ENCODE measurements at regions not wholly inside any gene's neighbourhood (a gene's known extent, or its start where the extent isn't known, plus 50 kb on each side); places are given as distances from the start of the nearest gene placed in this dataset.

DNA sequence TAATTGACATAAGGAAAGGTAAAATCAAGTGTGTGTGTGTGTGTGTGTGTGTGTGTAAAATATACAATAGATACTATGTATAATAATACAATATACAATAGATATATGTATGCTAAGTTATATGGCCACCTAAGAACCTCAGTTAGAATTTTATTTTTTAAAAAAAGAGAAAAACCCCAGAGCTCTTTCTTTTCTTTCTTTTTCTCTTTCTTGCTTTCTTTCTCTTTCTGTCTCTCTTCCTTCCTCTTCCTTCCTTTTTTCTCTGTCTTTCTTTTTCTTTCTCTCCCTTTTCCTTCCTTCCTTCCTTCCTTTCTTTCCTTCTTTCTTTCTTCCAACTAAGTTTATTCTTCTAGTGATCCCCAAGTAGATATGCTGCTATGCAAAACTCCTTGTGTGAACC is 64.6 kb upstream of the FN1 start:
- H3K27me3 Mint-ChIP-seq (ENCODE audit: low read depth in 2 of 2): peaks cover 5 to 24% of the 10 kb centered on the region in 2 donors
- intact Hi-C loops (cut with micrococcal nuclease): no loop called here

DNA sequence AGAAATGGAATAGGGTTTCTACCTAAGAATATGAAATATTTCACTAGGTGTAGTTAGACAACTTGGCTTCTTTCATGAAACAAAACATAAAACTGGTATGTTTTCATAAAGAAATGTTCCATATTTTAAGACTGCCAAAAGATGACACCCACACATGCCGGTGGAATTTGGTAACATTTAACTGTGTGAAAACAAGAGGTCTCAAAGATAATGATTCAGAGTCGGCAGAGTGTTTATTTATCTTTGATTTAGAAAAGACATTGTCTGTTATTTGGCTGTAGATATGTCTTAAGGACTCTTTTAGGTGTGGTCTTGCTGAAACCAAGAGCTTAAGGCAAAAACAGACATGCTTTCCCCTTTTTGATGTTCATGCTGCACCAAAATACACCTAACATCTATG is 63.5 kb upstream of the FN1 start:
- H3K27ac Mint-ChIP-seq: no peak overlapping the region
- H3K36me3 Mint-ChIP-seq: no peaks in the 10 kb centered on the region
- Histone ChIP-seq H3K9me3 (ENCODE audit: control insufficient read depth, insufficient read depth, low read length) (no peaks in the 10 kb centered on the region), H3K27me3 (ENCODE audit: control insufficient read depth, insufficient read depth, low read length) (peaks cover 3% of the 10 kb centered on the region), H3K4me3 (ENCODE audit: low read length) (no peak overlapping the region), H3K27ac (ENCODE audit: low read length) (no peak overlapping the region), H3K36me3 (ENCODE audit: control insufficient read depth, insufficient read depth, low read length) (no peaks in the 10 kb centered on the region), H3K4me1 (ENCODE audit: control insufficient read depth, insufficient read depth, low read length) (no peaks in the 10 kb centered on the region)
- H3K9me3 Mint-ChIP-seq: no peaks in the 10 kb centered on the region
- no peaks in the 10 kb centered on the region for H3K4me1 Mint-ChIP-seq
- H3K27me3 Mint-ChIP-seq (ENCODE audit: low read depth in 2 of 2): peaks cover 3 to 24% of the 10 kb centered on the region in 2 donors
- WGBS (ENCODE audit: insufficient coverage): 78% methylated on average over 2 of the region's 2 CpGs
- TF ChIP-seq, protein P1, sequence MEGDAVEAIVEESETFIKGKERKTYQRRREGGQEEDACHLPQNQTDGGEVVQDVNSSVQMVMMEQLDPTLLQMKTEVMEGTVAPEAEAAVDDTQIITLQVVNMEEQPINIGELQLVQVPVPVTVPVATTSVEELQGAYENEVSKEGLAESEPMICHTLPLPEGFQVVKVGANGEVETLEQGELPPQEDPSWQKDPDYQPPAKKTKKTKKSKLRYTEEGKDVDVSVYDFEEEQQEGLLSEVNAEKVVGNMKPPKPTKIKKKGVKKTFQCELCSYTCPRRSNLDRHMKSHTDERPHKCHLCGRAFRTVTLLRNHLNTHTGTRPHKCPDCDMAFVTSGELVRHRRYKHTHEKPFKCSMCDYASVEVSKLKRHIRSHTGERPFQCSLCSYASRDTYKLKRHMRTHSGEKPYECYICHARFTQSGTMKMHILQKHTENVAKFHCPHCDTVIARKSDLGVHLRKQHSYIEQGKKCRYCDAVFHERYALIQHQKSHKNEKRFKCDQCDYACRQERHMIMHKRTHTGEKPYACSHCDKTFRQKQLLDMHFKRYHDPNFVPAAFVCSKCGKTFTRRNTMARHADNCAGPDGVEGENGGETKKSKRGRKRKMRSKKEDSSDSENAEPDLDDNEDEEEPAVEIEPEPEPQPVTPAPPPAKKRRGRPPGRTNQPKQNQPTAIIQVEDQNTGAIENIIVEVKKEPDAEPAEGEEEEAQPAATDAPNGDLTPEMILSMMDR (IDR thresholded peaks at IDR 0.05): no peak
- intact Hi-C loops (cut with micrococcal nuclease): no loop called here
- DNase-seq (no peak), ATAC-seq (no peak)
- H3K4me3 Mint-ChIP-seq: no peak overlapping the region

More for the DNA sequence above, 64.6 kb upstream of the FN1 start:
- DNase-seq: no peak
- ATAC-seq: no peak
- H3K4me3 Mint-ChIP-seq: no peak overlapping the region
- no peaks in the 10 kb centered on the region for H3K4me1 ChIP-seq (ENCODE audit: control insufficient read depth, insufficient read depth, low read length)
- peaks cover 3% of the 10 kb centered on the region for H3K27me3 ChIP-seq (ENCODE audit: control insufficient read depth, insufficient read depth, low read length)
- H3K27ac Mint-ChIP-seq: no peak overlapping the region
- H3K27ac ChIP-seq (ENCODE audit: low read length): no peak overlapping the region
- H3K36me3 Mint-ChIP-seq: no peaks in the 10 kb centered on the region
- H3K9me3 ChIP-seq (ENCODE audit: control insufficient read depth, insufficient read depth, low read length): no peaks in the 10 kb centered on the region
- no peaks in the 10 kb centered on the region for H3K36me3 ChIP-seq (ENCODE audit: control insufficient read depth, insufficient read depth, low read length)
- TF ChIP-seq, protein P1 (IDR thresholded peaks at IDR 0.05): no peak
- no peaks in the 10 kb centered on the region for H3K4me1 Mint-ChIP-seq
- no peak overlapping the region for H3K4me3 ChIP-seq (ENCODE audit: low read length)
- H3K9me3 Mint-ChIP-seq: no peaks in the 10 kb centered on the region

DNA sequence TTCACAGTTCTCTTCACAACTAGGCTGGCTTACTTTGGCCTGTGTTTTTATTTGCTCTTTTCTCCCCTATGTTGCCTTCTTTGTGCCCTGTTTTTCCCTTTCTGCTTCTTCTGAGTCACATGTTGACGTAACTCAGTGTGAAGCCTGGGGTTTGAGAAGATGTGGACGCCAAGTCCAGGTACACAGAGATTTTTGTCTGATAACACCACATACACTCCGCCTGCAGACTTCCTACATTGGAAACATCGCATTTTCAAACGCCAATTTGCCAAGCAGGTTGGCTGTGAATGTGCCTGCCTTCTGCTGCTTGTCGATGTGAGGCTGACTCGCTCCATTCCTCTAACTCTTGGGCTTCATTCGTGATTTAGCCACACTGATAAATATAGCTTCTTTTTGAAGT is 62.6 kb upstream of the FN1 start:
- WGBS (ENCODE audit: insufficient coverage): 91% methylated on average over 7 of the region's 8 CpGs
- intact Hi-C loops (cut with micrococcal nuclease): no loop called here
- no peak overlapping the region for H3K4me3 Mint-ChIP-seq
- Histone ChIP-seq H3K36me3 (ENCODE audit: control insufficient read depth, insufficient read depth, low read length) (no peaks in the 10 kb centered on the region), H3K27ac (ENCODE audit: low read length) (no peak overlapping the region), H3K27me3 (ENCODE audit: control insufficient read depth, insufficient read depth, low read length) (peaks cover 3% of the 10 kb centered on the region), H3K4me3 (ENCODE audit: low read length) (no peak overlapping the region), H3K9me3 (ENCODE audit: control insufficient read depth, insufficient read depth, low read length) (no peaks in the 10 kb centered on the region), H3K4me1 (ENCODE audit: control insufficient read depth, insufficient read depth, low read length) (no peaks in the 10 kb centered on the region)
- no peaks in the 10 kb centered on the region for H3K9me3 Mint-ChIP-seq
- TF ChIP-seq, protein P1 (IDR thresholded peaks at IDR 0.05): no peak
- no peaks in the 10 kb centered on the region for H3K36me3 Mint-ChIP-seq
- no peak for DNase-seq
- H3K27me3 Mint-ChIP-seq (ENCODE audit: low read depth in 2 of 2): peaks cover 4 to 24% of the 10 kb centered on the region in 2 donors
- H3K27ac Mint-ChIP-seq: no peak overlapping the region
- ATAC-seq: no peak
- no peaks in the 10 kb centered on the region for H3K4me1 Mint-ChIP-seq

DNA sequence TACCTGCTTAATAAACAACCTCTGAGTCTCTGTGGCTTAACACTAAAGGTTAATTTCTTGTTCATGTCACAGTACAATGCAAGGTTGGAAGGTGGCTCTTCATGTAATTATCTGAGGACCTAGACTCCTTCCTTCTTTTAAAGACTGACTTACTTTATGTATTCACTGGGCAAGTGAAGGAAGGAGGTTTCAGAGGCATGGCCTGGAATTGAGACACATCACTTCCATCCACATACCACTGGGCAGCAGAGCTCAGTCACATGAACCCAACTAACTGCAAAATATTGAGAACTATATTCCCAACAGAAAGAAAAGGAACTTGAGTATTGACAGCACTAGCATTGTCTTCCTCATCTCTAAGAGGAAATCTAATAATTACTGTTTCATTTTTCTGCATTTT is 57.5 kb upstream of the FN1 start:
- H3K36me3 Mint-ChIP-seq: no peaks in the 10 kb centered on the region
- H3K4me1 Mint-ChIP-seq: no peaks in the 10 kb centered on the region
- Histone ChIP-seq H3K4me1 (ENCODE audit: control insufficient read depth, insufficient read depth, low read length) (no peaks in the 10 kb centered on the region), H3K27ac (ENCODE audit: low read length) (no peak overlapping the region), H3K36me3 (ENCODE audit: control insufficient read depth, insufficient read depth, low read length) (no peaks in the 10 kb centered on the region), H3K4me3 (ENCODE audit: low read length) (no peak overlapping the region), H3K9me3 (ENCODE audit: control insufficient read depth, insufficient read depth, low read length) (no peaks in the 10 kb centered on the region), H3K27me3 (ENCODE audit: control insufficient read depth, insufficient read depth, low read length) (no peaks in the 10 kb centered on the region)
- no peak overlapping the region for H3K4me3 Mint-ChIP-seq
- H3K9me3 Mint-ChIP-seq: no peaks in the 10 kb centered on the region
- intact Hi-C loops (cut with micrococcal nuclease): no loop called here
- H3K27me3 Mint-ChIP-seq (ENCODE audit: low read depth in 2 of 2): peaks cover 4 to 28% of the 10 kb centered on the region in 2 donors
- H3K27ac Mint-ChIP-seq: no peak overlapping the region
- ATAC-seq: no peak
- DNase-seq: no peak
- TF ChIP-seq, protein P1 (IDR thresholded peaks at IDR 0.05): no peak

All from natural killer cell (primary cell).